Smooth muscle cell (in vitro differentiated cells): ENCODE measurements at regions not wholly inside any gene's neighbourhood (a gene's known extent, or its start where the extent isn't known, plus 50 kb on each side); places are given as distances from the start of the nearest gene placed in this dataset.
"Not testable (repeated sequence)": the region's sequence is repeated elsewhere in the genome, so short reads cannot be mapped to it uniquely, and the experiment has no call there.

ENCODE experiments used
- DNase-seq: peaks from one replicate; lab custom pipeline; 2025; ENCODE audit not compliant: unreplicated experiment; lab: John Stamatoyannopoulos, UW
- H2AFZ ChIP-seq: fragments of 200-600 bp; sonication (generic); 2 replicates; pipeline ENCODE4 v1.6.0; 2016; ENCODE audit warnings: antibody characterized with exemption, low read depth, mild to moderate bottlenecking
- H3F3A ChIP-seq: fragments of 200-600 bp; sonication (generic); 2 replicates; pipeline ENCODE4 v1.6.0; 2017; ENCODE audit warnings: antibody characterized with exemption, low read depth
- H3K27ac ChIP-seq: fragments of 200-600 bp; sonication (generic); 2 replicates; pipeline ENCODE4 v1.5.1; 2016; ENCODE audit warnings: low read depth, mild to moderate bottlenecking
- H3K27me3 ChIP-seq: fragments of 200-600 bp; sonication (generic); 2 replicates; pipeline ENCODE4 v1.6.1; 2016; ENCODE audit warnings: low read depth, mild to moderate bottlenecking
- H3K36me3 ChIP-seq: fragments of 200-600 bp; sonication (generic); 2 replicates; pipeline ENCODE4 v1.5.1; 2016; ENCODE audit warnings: low read depth
- H3K4me1 ChIP-seq: fragments of 200-600 bp; sonication (generic); 2 replicates; pipeline ENCODE4 v1.5.1; 2016; ENCODE audit warnings: low read depth
- H3K4me2 ChIP-seq: fragments of 200-600 bp; sonication (generic); 2 replicates; pipeline ENCODE4 v1.6.0; 2016; ENCODE audit warnings: mild to moderate bottlenecking
- H3K4me3 ChIP-seq: fragments of 200-600 bp; sonication (generic); 2 replicates; pipeline ENCODE4 v1.5.1; 2016; ENCODE audit warnings: mild to moderate bottlenecking
- H3K79me2 ChIP-seq: fragments of 200-600 bp; sonication (generic); 2 replicates; pipeline ENCODE4 v1.6.0; 2016; ENCODE audit warnings: low read depth, mild to moderate bottlenecking
- H3K9ac ChIP-seq: fragments of 200-600 bp; sonication (generic); 2 replicates; pipeline ENCODE4 v1.6.0; 2016; ENCODE audit warnings: low read depth
- H3K9me3 ChIP-seq: fragments of 200-600 bp; sonication (generic); replicated peaks from 2 replicates; pipeline ENCODE4 v1.5.1; 2016; ENCODE audit warnings: low read depth
- H4K20me1 ChIP-seq: fragments of 200-600 bp; sonication (generic); 2 replicates; pipeline ENCODE4 v1.6.0; 2016; ENCODE audit warnings: low read depth
- WGBS: methylation state at CpG from one replicate; pipeline ENCODE4 v1.1.7; 2016; ENCODE audit warnings: low lambda C conversion rate; 5-methylcytosine and 5-hydroxymethylcytosine counted together
- TF ChIP-seq, protein P1 (sequence below): fragments of 200-600 bp; sonication (generic); IDR thresholded peaks from 2 replicates; pipeline ENCODE4 v1.5.1; 2017; ENCODE audit warnings: borderline replicate concordance, mild to moderate bottlenecking, antibody characterized with exemption; ENCODE audit not compliant: insufficient read depth, poor library complexity, severe bottlenecking

DNA sequence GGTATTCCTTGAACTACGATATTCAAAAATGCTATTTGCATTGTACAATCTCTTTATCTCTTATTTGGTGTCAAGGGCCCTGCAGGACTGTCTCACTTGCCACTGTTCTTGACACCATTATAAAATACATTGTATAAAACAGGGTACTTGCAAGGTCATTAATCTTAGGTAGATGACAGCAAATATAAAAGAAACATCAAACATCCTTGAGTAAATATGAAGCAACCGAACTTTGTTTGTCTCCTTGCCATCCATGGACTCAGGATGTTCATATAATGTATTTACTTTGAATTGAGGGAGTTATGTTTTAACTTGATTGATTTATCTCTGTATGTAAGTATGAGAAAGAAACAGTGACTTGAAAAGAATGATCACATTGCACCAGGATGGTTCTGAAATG lies 87.3 kb downstream of the UGT2B4 start:
- Histone ChIP-seq H3K27ac (no peak overlapping the region), H3K27me3 (no peaks in the 10 kb centered on the region), H3K9me3 (no peaks in the 10 kb centered on the region), H3K4me1 (no peaks in the 10 kb centered on the region), H3F3A (no peaks in the 10 kb centered on the region), H3K9ac (no peak overlapping the region), H2AFZ (no peak overlapping the region), H3K79me2 (no peaks in the 10 kb centered on the region), H3K4me2 (no peak overlapping the region), H3K36me3 (no peaks in the 10 kb centered on the region), H3K4me3 (no peak overlapping the region), H4K20me1 (no peaks in the 10 kb centered on the region)
- 87% methylated on average over 2 of the region's 2 CpGs for WGBS
- TF ChIP-seq, protein P1, sequence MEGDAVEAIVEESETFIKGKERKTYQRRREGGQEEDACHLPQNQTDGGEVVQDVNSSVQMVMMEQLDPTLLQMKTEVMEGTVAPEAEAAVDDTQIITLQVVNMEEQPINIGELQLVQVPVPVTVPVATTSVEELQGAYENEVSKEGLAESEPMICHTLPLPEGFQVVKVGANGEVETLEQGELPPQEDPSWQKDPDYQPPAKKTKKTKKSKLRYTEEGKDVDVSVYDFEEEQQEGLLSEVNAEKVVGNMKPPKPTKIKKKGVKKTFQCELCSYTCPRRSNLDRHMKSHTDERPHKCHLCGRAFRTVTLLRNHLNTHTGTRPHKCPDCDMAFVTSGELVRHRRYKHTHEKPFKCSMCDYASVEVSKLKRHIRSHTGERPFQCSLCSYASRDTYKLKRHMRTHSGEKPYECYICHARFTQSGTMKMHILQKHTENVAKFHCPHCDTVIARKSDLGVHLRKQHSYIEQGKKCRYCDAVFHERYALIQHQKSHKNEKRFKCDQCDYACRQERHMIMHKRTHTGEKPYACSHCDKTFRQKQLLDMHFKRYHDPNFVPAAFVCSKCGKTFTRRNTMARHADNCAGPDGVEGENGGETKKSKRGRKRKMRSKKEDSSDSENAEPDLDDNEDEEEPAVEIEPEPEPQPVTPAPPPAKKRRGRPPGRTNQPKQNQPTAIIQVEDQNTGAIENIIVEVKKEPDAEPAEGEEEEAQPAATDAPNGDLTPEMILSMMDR = no peak
- no peak for DNase-seq

DNA sequence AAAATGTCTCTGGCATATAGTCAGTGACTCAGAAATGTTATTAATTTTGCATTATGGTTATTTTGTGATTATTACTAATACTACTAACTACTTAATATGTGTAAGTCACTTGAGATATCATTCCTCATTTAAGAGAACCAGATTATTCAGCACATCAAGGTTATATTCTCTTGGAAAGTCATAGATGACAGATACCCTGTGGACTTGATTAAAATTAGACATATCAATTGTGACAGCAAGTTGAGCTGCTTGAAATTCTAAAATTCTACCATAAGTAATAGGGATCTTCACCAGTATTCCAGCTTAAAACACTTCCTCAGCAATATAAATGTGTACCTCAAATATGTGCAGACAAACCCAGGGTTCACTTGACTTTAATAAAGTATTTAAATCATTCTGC lies 83.7 kb downstream of the UGT2B4 start:
- not testable (repeated sequence) for H2AFZ ChIP-seq, H3K79me2 ChIP-seq, H3K36me3 ChIP-seq, H3K4me2 ChIP-seq, H3F3A ChIP-seq, H3K27ac ChIP-seq, H3K4me3 ChIP-seq, H3K4me1 ChIP-seq, H3K27me3 ChIP-seq, H3K9me3 ChIP-seq, H4K20me1 ChIP-seq, DNase-seq, H3K9ac ChIP-seq

DNA sequence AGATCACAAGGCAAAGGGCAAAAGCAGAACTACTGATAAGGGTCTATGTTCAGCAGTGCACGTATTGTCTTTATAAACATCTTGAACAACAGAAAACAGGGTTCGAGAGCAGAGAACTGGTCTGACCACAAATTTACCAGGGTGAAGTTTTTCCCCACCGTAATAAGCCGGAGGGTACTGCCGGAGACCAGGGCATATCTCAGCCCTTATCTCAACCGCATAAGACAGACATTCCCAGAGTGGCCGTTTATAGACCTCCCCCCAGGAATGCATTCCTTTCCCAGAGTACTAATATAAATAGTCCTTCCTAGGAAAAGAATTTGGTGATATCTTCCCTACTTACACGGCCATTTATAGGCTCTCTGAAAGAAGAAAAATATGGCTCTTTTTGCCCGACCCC lies 71.0 kb downstream of the UGT2B4 start:
- H3K79me2 ChIP-seq, H3K4me3 ChIP-seq, H3K4me1 ChIP-seq, H3K27ac ChIP-seq, H3K9me3 ChIP-seq, H3K4me2 ChIP-seq, H3K36me3 ChIP-seq, H3K27me3 ChIP-seq, H3K9ac ChIP-seq, H3F3A ChIP-seq, H4K20me1 ChIP-seq, H2AFZ ChIP-seq, DNase-seq: not testable (repeated sequence)
- WGBS = 82% methylated on average over 9 of the region's 9 CpGs
